C1 segment of cervical spinal cord (tissue), 14 donors: ENCODE measurements at regions not wholly inside any gene's neighbourhood (a gene's known extent, or its start where the extent isn't known, plus 50 kb on each side); places are given as distances from the start of the nearest gene placed in this dataset.
"Not testable (repeated sequence)": the region's sequence is repeated elsewhere in the genome, so short reads cannot be mapped to it uniquely, and the experiment has no call there.

ENCODE experiments used
- DNase-seq, 14 donors: peaks; one replicate each; lab custom pipeline; 2025; lab: John Stamatoyannopoulos, UW

GRCh38 chr12:9309749-9310148 lies 101.6 kb upstream of the PZP start:
- DNase-seq, result not testable (repeated sequence)

- not testable (repeated sequence) for DNase-seq
Observed at GRCh38 chr12:9308745-9309144, 100.5 kb upstream of the PZP start.

- not testable (repeated sequence) for DNase-seq
Observed at GRCh38 chr12:9308163-9308562, 100.0 kb upstream of the PZP start.

GRCh38 chr12:9307255-9307654 lies 99.1 kb upstream of the PZP start:
- not testable (repeated sequence) for DNase-seq

- DNase-seq, result not testable (repeated sequence)
Observed at GRCh38 chr12:9306004-9306403, 97.8 kb upstream of the PZP start.

- not testable (repeated sequence) for DNase-seq
Observed at GRCh38 chr12:9304540-9304939, 96.3 kb upstream of the PZP start.

GRCh38 chr12:9295872-9296271 lies 87.7 kb upstream of the PZP start:
- DNase-seq, result not testable (repeated sequence)

GRCh38 chr12:9294072-9294620 lies 86.0 kb upstream of the PZP start:
- DNase-seq, result not testable (repeated sequence)

GRCh38 chr12:9293391-9293790 lies 85.2 kb upstream of the PZP start:
- DNase-seq, result not testable (repeated sequence)

GRCh38 chr12:9289984-9290383 lies 81.8 kb upstream of the PZP start:
- DNase-seq, result not testable (repeated sequence)

GRCh38 chr12:9284724-9285123 lies 76.5 kb upstream of the PZP start:
- not testable (repeated sequence) for DNase-seq

- DNase-seq, result not testable (repeated sequence)
Observed at GRCh38 chr12:9284197-9284596, 76.0 kb upstream of the PZP start.

GRCh38 chr12:9283346-9284095 lies 75.3 kb upstream of the PZP start:
- DNase-seq, result peak; percentile 3 to 90 (median 80)

- DNase-seq, result no peak
Observed at GRCh38 chr12:9276990-9277389, 68.8 kb upstream of the PZP start.

- DNase-seq, result no peak
Observed at GRCh38 chr12:9273276-9273675, 65.1 kb upstream of the PZP start.

- DNase-seq, result no peak
Observed at GRCh38 chr12:9271875-9272274, 63.7 kb upstream of the PZP start.

- DNase-seq, result no peak
Observed at GRCh38 chr12:9264546-9264945, 56.4 kb upstream of the PZP start.

- no peak for DNase-seq
Observed at GRCh38 chr12:9260931-9261330, 52.7 kb upstream of the PZP start.

GRCh38 chr12:9258676-9259075 lies 50.5 kb upstream of the PZP start:
- no peak for DNase-seq
